NCI-H748 (cell line): ENCODE measurements at regions not wholly inside any gene's neighbourhood (a gene's known extent, or its start where the extent isn't known, plus 50 kb on each side); places are given as distances from the start of the nearest gene placed in this dataset.
A peak's percentile ranks its signal among the peaks of the same experiment; 100 is the strongest.
"Not testable (repeated sequence)": the region's sequence is repeated elsewhere in the genome, so short reads cannot be mapped to it uniquely, and the experiment has no call there.

Experiments used
- DNase-seq: peaks from one replicate; lab custom pipeline; 2025; ENCODE audit not compliant: unreplicated experiment; lab: John Stamatoyannopoulos, UW

DNA sequence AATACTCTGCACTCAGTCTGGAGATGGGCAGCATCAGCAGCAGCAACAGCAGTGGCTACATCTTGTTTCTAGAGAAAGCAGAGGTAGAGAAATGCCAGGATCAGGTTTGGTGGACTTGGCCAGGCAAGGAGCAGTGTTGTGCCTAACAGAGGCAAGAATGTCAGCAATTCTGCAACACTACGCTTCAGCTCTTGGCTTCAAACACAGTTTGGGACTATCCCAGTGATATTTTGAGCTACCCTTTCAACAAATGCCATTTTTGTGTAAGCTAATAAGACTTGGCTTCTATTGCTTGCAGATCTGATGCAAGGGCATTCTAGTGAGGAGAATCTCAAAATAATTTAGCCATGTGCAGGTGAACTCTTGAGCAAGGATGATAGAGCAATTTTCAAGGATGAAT, 271.3 kb downstream of the PCDH20 start:
- no peak for DNase-seq

DNA sequence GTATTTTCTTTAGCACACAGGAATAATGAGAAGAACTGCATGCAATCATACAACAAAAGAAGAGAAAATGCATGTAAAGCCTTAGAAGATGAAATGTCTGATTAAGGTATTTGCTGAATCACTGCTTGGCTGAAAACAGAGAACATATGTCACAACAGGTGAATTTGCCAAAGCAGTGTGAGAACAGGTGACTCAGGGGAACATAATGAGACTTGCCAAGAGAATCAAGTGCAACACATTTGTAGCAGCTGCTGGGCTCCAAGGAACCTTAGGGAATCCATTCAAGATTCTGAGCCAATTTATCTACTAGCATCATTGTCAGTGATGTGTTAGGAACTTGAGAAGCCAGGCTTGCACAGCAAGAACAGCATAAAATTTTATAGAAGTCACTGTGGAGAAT, 273.1 kb downstream of the PCDH20 start:
- no peak for DNase-seq

DNA sequence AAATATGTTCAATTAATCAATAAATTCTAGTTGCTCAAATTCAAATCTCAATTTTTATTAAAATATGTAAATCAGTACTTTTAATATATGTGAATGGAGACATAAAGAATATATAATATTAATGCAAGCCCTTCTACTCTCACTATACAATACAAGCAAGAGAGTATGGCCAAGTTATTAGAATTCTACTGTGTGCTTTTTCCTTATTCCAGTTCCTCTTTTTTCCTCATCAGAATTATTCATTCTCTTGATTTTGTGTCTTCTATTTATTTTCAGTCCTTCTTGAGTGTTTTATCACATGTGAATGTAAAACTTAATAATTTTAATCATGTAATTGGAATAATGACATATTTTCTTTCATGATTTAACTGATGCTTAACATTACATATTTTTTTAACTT, 276.8 kb downstream of the PCDH20 start:
- no peak for DNase-seq

DNA sequence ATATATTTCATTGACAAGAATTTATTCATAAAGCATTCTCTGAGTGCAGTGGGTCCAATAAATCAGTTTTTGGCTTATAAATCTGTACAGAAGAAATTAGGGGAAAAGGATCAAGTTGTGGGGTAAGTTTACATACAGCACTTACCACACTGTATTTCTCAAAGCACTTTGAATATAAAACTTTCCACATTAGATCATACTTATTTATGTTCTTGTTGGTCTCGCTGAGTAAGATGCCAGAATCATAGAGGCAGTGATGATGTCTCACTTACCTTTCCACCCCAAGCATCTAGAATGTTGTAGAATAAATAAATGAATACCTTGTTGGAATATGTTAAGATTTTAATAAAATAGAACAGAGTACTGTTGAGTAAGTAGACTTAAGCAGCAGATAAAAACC, 279.1 kb downstream of the PCDH20 start:
- DNase-seq = no peak

DNA sequence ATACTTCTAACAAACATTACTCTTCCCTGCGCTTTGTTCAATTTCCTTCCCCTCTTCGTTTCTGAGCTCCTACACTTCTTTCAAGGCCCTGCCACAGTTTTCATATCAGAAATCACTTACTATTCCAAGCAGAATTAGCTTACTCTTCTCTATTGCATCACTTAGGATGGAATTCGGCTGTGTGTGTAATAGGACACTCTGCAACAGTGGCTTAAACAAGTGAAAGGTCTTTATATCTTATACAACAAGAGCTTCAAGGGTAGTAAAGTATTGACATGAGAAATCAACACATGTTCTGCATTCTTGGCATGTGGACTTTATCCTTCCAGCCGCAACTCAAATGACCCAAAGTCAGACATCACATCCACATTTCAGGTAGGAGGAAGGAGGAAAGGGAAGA, 279.6 kb downstream of the PCDH20 start:
- DNase-seq = no peak

DNA sequence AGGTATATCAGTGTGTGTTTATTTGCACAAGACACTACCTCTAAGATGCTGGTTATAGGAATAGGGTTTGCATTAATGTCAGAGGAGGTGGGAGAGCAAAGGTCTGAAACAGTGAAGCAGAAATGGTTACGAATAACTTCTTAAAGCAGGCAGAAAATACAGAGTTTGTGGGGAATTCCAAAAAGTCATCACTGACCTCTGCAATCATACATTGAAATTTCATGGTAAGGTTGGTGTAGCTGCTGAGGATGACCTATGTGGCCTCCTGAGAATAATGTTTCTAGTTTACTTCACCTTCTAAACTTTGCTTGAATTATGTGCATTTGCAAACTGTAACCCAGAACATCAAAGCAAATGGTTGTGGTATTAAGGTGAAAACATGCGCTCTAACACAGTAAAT, 280.1 kb downstream of the PCDH20 start:
- DNase-seq = no peak

DNA sequence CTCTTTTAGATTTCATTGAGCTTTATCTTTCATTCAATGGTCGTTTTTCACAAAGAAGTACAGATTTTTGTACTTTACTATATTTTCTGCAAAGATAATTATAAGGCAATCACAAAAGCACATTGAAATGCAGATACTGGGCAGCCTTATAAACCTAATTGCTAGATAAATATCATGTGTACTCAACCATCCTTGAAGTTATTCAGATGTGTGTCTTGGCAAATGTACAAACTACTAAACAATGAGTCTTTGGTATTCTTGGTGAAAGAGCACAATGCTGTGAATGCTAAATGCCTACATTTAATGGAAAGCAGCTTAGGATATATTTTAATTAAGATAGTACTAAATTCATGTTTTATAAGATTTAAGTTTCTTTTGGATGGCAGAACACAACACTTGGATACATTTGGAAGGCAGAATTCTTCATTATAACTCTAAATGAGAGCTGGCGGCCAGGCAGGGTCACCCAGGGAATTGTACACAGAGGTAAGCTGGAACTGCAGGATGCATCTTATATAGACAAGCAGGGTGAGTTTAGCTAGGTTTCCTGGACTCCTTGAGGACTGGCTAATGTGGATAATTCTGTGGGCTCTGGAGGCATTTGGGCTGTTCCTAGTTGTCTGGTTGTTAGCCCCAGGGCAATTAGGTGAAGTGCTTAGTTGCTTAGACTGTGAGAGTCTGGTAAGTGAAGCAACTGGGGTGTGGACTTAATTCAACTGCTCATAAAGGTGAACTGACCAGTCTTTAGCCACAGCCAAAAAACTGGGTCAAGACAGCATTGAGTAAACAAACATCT, 286.6 kb downstream of the PCDH20 start:
- peak; percentile 83 for DNase-seq

DNA sequence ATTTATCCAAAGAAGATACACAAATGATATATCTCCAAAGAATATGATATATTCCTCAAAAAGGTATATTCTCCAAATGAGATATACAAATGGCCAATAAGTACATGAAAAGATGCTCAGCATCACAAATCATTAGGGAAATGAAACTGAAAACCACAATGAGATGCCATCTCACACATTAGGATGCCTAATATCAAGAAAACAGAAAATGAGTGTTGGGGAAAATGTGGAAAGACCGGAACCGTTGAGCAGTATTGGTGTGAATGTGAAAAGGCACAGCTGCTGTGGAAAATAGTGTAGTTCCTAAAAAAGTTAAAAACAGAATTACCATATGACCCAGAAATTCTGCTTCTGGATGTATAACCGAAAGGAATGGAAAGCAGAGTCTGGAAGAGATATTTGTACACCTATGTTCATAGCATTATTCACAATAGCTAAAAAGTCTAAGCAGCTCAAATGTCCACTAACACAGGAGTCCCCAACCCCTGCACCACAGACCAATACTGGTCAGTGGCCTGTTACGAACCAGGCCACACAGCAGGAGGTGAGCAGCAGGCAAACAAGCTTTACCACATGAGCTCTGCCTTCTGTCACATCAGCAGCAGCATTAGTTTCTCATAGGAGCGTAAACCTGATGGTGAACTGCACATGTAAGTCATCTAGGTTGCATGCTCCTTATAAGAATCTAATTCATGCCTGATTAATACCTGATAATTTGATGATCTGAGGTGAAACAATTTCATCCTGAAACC, 291.9 kb downstream of the PCDH20 start:
- peak; percentile 7 for DNase-seq

DNA sequence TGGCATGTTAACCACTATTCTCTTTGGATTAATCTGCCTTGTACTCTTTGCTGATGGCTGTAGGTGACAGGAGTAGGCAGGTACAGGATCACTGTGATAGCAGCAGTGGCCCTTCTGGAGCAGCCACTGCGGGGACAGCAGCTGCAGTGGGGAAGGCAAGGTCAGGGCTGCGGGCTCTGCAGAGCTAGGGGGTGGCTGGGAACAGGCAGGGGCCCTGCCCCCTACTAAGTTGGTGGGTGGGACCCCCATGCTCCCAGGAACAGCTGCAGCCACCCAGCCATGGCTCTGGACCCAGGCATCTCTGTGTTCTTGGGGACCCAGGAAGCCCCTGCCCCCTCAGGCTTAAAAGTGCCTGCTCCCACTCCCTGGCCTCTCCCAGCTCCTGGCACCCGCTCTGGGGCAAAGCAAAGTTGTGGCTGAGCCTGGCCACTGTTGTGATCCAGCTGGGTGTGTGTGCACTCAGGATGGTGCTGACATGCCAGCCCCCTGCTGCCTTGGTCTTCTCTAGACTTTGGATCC, 302.4 kb downstream of the PCDH20 start:
- no peak for DNase-seq

DNA sequence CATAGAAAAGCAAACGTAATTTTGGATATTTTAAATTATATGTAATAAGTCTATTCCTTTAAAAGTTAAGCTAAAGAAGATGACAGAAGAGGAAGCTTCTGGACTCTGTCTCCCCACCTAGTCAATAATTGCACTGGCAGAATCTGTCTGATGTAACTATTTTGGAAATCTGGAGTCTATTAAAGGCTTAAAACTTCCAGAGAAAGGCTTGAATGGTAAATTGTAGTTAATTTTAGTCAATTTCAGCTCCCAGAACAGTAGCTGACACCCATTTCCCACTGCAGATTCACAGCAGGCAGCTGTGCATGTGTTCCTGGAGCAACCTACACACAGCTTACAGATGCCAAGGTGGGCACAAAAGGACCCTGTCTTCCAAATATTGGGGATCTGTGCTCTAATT, 304.1 kb downstream of the PCDH20 start:
- DNase-seq = no peak

DNA sequence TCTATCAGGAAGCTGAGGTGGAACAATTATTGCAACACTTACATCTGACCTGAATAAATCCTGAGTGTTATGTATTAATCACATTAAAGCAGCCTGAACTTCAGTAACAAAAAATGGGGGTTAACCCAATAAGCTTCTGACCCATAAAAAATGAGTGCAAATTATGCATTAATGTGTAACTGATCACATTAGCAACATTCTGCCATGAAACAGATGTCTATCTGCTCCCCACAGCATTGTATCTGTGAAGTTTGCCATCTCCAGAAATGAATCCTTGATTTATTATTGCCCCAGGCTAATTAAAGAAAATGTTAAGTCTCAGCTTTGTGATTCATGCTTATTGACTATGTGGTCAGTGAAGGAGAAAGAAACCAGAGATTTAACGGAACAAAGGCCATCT, 304.9 kb downstream of the PCDH20 start:
- no peak for DNase-seq

DNA sequence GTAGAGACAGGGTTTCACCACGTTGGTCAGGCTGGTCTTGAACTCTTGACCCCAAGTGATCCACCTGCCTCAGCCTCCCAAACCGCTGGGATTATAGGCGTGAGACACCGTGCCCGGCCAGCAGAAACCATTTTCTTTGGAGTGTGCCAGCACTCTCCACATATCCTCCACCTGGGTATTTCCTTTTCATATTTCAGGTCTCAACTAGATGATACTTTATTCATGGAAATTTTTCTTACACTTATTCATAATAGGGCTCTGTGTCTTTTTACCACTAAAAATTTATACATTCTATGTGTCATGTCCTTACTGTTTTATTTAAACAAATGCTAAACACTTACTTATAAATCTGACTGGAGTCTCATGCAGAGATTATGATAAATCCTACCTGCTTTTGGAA, 305.9 kb downstream of the PCDH20 start:
- DNase-seq = no peak

DNA sequence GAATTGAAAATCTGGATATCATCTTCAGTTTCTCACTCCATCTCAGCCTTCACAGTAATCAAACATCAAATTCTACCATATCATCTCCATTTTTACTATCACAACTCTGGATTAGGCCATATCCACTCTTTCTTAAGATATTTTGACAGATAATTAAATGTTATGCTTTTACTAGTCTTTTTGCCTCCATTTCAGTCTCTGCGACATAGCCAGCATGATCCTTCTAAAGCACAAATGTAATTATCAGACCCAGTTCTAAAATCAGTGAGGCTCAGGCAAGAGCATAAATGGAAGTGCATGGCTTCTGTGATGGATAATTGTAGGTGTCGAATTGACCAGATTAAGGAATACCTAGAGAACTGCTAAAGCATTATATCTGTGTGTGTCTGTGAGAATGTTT, 307.7 kb downstream of the PCDH20 start:
- no peak for DNase-seq

DNA sequence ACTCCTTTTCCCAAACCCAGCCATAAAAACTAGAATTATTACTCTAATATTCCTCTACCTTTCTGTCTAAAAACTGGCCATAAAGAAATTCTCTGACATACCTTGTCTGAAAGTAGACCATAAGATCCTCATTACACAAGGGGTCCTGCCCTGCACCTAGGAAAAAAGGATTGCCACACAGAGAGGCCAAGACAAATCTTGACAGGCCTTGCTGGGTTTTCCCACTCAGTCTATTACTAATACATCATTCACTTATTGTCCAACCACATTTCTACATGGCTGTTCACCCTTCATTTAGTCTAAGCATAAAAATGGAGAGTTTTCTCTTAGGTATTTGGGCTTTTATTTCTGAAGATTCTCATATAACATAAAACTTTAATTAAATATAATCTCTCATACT, 319.8 kb downstream of the PCDH20 start:
- no peak for DNase-seq

DNA sequence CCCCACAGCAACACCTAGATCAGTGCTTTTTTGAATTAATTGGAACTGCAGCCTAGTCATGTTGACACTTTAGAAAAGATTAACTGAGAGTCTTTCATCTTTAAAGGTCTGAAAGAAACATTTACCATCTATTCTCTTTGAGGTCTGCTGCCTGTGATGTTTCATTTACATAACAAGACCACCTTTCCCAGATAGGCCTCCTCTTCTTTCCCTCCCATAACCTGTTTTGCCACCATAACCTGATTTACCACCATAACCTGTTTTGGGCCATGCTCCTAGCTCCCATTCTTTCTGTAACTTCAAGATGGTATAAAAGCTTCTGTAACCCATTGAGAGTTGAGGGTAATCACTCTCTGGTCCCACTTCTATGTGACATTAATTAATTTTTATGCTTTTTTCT, 320.8 kb downstream of the PCDH20 start:
- no peak for DNase-seq

DNA sequence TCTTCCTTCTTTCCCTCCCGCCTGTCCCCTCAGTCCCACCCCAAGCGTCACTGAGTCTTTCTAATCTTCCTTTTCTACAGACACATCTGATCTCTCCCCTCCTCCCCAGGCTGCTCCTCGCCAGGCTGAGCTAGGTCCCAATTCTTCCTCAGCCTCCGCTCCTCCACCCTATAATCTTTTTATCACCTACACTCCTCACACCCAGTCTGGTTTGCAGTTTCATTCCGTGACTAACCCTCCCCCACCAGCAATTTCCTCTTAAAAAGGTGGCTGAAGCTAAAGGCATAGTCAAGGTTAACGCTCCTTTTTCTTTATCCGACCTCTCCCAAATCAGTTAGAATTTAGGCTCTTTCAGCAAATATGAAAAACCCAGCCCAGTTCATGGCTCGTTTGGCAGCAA, 325.8 kb downstream of the PCDH20 start:
- not testable (repeated sequence) for DNase-seq

DNA sequence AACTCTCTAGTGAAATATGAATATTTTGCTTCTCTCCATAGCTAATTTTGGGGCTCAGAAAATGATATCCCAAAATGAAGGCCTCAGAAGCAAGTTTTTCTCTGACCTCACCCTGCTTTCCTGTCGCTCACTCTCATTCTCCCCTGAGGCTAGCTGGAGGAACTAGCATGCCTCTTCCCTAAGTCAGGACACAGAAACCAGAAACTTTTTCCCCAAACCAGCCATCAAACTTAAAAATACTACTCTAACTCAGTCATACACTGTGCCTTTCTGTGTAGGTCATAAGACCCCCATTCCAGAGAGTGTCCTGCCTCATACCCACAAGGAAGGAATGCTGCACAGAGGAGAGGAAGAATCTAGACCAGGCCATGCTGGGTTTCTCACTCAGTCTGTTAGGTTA, 329.6 kb downstream of the PCDH20 start:
- no peak for DNase-seq

DNA sequence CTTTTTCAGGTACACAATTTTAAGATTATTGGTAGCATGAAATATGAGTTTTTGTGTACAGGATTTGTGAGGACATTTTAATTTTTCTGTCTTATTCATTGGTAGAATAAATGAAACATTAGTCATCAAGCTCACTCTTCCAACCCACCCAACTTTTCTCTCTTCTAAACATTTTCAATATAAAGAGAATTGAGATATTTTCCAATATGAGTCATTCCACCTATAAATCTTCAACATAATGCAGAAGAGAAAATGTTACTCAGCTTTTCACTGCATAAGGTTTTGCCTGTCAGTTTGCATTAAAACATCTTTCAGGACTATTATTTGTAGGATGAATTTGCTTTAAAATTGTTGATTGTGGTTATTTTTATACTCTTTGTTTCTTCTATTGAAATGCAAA, 330.7 kb downstream of the PCDH20 start:
- DNase-seq = no peak

DNA sequence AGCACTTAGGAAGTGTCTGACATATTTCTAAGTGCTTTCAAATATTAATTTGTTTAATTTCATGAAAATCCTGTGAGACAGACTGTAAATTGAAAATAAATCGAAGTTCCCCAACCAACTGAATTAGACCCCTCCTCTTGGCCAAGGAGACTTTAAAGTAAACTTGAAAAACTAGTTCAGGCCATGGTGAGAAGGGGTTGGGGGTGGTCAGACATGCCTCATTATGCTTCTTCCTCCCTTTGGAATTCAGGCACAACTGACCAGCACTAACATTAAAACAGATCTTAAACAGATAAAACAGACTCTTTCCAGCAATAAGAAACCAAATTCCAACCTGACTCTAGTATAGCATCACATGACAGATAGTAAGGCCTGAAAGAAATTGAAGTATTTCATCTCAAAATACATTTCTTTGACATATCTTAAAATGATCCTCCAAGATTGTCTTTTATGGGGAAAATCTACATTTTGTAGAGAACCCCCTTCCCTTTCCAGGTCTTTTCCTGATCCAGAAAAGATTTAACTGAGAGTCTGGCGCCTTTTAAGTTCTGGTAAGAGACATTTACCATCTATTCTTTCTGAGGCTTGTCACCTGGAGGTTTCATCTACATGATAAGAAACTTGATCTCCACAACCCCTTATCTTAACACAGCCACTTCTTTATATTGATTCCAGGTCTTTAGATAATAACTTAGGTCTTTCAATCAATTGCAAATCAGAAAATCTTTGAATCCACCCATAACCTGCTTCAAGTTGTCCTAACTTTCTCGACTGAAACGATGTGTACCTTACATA, 336.5 kb downstream of the PCDH20 start:
- no peak for DNase-seq

DNA sequence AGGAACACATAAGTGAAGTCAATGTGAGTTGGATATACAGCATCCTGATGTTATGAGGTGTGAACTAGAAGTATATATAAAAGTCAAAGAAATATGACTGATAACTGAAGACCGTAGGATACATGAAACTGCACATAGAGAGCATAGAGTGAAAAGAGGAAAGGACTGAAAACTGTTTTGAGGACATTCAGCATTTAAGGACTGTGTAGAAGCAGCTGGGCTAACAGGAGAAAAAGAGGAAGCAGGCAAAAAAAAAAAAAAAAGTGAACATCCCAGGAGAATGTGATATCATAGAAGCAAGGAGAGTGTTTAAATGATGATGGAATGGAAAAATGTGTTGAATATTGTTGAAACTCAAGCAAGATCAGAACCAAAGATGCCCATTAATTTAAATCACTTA, 363.5 kb downstream of the PCDH20 start:
- DNase-seq = no peak

DNA sequence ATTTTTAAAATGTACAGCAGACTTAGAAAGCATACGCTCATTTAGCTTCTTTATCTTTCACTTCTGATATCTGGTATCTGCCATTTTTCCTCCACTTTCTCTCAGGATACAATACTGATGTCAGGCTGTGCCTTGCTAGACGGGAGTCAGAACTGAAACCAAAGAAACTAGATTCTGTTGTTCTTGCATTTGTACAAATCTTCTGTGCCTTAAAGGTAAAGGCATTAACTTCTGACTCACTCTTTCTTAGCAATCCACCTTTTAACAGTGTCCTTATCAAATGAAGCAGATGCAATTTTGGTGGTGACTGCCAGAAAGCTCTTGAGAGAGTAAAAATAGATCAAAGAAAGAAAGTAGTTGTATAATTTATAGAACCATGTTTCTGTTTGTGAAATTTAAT, 370.4 kb downstream of the PCDH20 start:
- DNase-seq = no peak

DNA sequence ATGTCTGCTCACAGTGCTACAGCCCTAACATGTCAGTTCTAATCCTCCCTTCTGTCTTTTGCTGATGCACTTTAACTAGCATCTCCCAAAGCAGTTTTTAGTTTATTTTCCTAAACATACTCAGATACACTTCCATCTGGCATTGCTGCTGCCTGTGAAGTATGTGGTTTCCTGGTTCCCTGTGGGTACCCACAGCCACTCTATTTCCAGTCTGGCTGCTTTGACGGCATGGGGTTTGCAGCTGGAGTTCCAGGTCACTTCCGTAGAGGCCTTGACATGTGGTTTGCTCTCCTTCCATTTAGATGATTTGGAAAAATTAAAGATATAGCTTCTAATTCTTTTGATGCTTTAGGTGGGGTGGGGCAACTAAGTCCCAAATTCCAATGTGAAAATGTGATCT, 375.5 kb downstream of the PCDH20 start:
- no peak for DNase-seq
